ENCODE measurements at regions not wholly inside any gene's neighbourhood (a gene's known extent, or its start where the extent isn't known, plus 50 kb on each side); places are given as distances from the start of the nearest gene placed in this dataset.

DNA sequence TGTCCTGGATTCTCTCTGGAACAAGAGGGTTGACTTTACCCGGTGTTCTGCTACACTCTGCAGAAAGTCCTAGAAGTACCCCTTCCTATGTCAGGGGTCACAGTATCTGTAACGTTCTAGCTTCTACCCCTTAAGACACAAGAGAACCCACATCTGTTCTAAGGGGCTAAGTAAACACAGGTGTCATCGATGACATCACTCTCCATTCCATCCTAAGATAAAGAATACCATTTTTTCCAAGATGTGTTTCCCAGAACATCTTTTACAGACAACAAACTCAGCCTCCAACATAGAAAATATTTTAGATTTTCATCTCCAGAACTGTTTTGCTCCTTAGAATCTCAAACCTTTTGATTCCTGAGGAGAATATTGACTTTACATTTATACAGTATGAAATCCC lies 239.1 kb downstream of the TRIB2 start:
- TF ChIP-seq CTCF (IDR thresholded peaks at IDR 0.05; ENCODE audit: low read length) (no peak), EZH2 (optimal IDR thresholded peaks at IDR 0.05; ENCODE audit: low read depth, low read length) (no peak)
